ENCODE measurements at regions not wholly inside any gene's neighbourhood (a gene's known extent, or its start where the extent isn't known, plus 50 kb on each side); places are given as distances from the start of the nearest gene placed in this dataset.
"Not testable (repeated sequence)": the region's sequence is repeated elsewhere in the genome, so short reads cannot be mapped to it uniquely, and the experiment has no call there.

DNA sequence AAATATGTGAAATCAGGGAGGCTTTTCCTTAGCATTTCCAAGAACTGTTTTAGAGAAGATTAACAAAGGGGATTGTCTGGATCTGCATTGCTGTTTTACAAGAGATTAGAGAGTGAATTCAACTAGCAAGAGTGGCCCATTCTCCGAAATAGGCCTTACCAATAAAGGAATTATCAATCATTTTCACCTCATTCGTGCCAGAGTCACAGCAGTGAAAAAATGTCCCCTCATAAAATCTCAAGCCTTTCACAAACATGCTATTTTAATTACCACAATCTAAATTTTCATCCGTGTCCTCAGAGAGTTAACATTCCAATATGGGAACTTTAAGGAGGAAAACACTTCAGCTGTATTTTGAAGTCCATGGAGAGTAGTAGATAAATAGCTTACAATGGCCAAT, 979.6 kb downstream of the RPA4 start:
- DNase-seq, result no peak

DNA sequence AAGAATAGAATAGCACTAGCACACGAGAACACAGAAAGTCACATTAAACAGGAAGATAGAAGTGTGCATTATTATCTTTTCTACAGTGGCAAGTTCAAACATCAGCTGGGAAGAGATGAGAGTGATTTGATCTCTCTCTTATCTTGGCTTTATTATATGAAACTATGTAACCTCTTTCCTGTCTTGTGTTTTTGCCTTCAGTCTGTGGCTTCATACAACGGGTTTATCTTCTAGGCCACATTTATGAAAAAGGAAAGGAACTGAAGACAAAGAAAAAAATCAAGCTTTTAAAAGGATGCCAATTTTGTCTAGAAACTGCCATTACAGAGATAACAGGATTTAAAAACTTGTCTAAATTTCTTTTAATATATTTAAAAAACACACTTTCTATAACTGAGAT, 983.6 kb downstream of the RPA4 start:
- DNase-seq, result peak; percentile 64

DNA sequence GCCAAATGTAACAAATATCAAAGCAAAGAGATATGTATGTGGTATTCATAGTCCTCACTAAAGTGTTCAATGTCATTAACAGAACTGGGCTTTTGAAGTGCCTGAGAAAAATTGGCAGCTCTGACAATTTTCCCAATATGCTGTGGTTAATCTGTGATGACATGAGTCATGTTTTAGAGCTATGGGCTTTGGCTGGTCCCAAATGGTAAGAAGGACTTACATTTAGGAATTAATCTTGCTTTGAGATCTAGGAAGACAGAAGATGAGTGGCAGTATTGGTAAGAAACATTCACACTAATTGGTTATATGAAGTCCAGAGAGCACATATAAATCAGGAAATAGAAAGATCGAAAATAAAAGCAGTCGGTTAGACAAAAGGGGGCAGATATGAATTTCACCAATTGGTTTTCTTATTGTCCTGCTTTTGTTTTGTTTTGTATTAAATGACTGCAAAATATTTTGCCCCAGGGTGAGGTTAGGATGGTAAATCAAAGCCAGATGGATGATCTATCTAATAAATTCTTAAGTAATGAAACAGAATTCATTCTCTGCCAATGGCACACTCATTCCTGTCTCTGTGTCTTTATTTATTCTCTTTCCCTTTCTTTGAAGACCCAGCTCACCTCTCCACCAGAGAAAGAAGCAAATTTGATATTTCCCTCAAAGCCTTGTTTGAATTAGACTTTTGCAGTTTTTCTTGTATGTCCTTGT, 993.1 kb downstream of the RPA4 start:
- no peak for DNase-seq

DNA sequence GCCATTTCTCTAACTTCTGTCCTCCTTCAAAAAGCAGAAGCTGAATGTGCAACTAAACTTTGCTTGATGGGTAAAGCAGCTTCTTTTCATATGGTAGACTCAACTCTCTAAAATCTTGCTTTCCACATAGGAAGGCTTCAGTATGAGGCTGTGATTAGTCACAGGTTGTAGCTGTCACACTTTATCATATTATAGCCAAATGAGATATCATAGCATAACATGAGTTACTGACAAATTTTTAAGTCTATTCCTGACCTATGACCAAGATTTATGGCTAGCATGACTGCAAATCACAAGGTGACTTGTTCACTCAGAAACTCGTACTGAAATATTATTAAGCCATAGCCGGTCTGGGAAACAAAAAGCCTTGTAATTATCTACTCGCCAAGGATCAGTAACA, 998.6 kb downstream of the RPA4 start:
- DNase-seq, result no peak

DNA sequence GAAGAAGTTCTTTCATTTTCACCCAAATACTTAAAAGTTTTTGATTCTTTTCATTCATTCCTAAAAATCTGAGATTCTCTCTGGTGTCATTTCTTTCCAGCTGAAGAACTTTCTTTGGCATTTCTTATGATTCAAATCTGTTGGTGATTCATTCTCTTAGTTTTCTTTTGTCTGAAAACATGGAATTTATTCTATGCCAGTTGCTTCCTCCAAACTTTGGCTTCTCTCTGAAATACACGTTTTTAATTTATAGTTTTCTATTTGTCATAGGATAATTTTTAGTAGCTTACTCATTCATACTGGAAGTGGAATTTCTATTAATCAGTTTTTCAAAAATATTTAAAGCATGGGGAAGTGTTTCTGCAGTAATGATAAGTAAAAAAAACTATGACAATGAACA, 1012.0 kb downstream of the RPA4 start:
- DNase-seq, result no peak

DNA sequence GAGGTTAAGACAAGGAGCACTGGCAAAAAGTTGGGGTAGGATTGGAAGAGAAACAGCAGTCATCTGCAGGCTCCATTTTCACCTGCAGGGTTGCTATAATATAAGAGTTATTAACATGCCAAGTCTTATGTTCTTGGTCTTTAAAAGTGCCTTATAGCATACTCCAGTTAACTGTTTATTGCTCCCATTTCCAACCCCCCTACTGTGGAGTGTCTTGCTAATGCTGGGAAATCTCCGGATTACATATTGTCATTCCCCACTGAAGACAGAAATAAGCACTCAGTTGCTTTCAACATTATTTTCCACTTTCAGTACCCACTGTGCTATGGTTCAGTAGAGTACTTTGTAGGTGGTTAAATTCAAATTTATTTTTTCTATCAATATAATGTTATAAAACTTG, 1014.3 kb downstream of the RPA4 start:
- no peak for DNase-seq

DNA sequence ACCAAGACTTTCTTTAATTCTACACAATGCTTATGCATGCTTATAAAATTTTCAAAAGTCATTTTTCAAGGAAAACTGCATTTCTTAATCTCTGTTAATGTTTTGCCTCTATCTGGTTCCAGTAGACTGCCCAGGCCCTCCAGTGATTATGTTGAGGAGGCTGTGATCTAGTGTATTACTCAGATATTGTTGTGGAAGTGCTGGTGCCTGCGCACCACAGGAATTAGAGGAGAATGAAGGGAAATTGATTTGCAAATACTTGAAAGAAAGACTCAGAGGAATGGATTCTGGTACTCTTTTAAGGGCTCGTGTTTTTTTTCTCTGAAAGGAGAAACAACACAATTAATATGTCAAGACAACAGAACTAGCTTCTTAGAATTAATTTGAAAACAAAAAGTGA, 1015.1 kb downstream of the RPA4 start:
- no peak for DNase-seq

DNA sequence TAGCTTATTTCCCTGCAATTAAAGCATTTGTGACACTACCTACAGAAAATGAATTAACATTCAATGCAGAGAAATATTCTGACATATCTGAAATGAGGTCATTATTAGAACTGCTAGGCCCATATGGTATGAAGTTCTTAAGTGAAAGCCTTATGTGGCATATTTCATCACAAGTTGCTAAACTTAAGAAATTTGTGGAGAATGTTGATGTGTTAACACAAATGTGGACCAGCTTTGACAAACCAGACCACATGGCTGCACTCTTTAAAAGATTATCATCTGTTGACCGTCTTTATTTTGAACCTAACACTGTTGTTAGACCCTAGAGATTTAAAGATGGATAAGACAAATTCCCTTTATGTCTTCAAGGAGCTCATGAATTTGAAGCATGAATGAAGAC, 1024.1 kb downstream of the RPA4 start:
- no peak for DNase-seq

DNA sequence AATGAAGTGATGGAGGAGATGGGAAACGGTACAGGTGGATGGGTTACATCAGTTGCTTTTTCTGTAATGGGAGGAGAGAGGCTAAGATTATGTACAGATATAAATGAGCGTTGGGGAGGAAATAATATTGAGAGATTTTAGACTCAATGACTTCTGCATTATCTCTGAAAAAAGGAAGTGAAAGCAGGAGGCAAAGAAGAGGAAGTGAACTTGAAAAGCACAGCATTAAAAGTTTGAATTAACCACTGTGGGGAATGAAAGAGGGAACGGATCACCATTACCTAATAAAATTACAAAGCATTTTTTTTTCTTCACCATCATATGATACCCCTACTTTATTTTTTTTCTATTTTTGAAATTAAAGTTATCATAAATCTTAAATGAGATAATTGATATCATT, 1025.5 kb downstream of the RPA4 start:
- peak; percentile 60 for DNase-seq

DNA sequence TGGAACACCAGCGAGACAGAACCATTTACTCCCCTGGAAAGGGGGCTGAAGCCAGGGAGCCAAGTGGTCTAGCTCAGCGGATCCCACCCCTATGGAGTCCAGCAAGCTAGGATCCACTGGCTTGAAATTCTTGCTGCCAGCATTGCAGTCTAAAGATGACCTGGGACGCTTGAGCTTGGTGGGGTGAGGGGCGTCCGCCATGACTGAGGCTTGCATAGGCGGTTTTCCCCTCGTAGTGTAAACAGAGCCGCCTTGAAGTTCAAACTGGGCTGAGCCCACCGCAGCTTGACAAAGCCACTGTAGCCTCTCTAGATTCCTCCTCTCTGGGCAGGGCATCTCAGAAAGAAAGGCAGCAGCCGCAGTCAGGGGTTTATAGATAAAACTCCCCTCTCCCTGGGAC, 1031.7 kb downstream of the RPA4 start:
- DNase-seq, result not testable (repeated sequence)

DNA sequence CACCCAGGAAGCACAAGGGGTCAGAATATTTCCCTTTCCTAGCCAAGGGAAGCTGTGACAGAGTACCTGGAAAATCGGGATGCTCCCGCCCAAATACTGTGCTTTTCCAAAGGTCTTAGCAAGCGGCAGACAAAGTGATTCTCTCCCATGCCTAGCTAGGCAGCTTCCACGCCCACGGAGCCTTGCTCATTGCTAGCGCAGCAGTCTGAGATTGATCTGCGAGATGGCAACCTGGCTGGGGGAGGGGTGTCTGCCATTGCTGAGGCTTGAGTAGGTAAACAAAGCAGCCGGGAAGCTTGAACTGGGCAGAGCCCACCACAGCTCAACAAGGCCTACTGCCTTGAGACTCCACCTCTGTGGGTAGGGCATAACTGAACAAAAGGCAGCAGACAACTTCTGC, 1037.5 kb downstream of the RPA4 start:
- not testable (repeated sequence) for DNase-seq

DNA sequence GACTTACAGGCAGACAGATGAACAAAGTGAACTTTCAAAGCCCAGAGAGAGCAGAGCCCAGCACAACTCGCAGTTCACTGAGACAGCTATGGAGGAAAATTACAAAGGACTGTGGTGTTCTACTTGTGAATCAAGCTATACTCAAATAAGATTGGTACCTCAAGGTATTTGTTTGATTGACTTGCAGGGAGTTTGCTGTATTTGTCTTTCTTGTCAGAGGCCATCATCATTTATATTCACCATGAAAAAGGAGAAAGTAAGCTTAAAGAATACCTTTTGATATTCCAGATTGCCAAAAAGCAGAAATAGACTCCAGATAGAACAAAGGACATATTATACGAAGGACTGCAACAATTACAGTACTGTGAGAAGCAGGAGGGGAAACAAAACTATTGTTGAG, 1047.9 kb downstream of the RPA4 start:
- DNase-seq, result no peak

DNA sequence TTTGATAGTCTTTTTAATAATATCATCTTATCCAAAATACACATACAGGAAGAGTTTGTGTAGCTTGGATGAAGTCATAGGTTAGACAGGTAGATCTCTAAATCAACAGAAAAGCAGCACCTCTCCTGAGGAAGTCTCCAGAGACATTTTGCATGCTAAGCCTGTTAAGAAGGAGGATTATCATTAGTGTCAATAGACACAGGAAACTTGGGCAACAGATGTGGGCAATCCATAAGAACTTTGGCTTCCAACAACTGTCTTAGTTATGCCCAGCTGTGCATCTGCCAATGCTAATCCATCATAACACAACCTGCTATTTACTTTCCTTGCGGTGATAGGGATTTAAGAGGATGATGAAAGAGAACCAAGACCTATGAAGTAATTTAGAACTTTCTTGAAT, 1052.6 kb downstream of the RPA4 start:
- DNase-seq, result no peak

DNA sequence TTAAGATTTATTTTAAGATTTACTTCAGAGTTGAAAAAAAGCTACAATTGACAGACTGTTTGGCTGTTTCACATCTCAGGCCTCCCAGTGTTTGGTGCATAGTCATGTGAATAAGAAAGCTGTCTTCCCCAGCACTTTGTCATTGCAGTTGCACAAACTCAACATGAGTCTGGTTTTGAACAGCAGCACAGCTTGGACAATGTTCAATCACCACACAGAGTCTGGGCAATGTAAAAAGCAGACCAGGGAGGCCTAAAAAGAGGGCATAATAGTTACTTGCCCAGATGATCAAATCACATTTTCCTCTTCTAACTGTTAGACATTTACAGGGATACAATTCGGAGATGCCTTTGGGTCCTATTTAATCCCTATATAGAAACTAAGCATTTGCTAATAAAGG, 1055.0 kb downstream of the RPA4 start:
- DNase-seq, result no peak

DNA sequence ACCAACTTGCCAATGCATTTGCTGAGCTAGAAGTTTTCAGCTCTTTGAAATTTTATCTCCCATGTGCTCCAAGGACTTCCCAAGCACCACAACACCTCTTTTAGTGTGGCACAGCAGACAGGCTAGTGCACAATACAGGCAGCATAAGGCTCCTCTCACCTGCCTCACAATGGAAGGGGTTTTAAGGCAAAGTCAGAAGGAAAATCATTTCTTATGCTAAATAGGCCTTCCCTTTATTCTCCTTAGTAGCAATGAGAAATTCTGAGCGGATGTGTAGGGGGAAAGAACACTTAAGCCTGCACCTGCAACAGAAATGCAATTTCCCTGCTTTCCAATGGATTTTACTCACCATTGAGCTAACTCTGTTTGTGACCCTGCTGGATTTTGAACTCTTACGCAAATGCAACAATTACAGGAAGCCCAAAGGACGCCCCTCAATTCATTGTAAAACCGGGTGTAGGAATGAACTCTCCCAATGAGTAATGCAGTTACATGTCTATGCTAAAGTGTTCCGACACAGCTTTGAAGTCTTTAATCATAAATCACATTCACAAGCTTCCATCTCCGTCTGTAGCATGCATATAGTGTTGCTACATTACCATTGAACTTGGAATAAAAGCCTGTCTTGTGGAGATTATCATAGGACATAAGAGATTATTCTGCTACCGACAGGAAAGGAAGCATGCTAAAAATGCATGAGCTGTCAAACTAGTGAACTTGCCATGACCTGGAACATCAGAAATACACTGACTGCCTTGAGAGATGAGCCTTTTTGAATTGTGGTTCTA, 1084.9 kb downstream of the RPA4 start:
- DNase-seq, result no peak

DNA sequence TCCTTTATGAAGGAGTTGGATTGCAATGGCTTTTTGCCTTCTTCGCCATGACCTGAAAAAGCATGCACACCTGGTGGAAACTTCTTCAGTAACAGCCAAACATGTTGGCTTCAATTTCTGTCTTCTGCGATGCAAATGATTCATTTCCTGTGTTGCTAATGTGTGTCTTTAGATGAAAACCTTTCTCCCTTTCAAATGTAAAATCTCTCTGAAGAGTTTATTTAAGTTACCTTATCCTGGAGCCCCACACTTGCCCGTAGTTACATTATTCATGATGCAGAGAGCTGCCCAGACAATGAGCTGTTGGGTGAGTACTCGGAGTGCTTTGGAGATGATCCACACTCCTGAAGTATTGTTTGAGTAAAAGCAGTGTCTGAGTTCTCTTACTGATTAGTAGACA, 1100.9 kb downstream of the RPA4 start:
- DNase-seq, result no peak

DNA sequence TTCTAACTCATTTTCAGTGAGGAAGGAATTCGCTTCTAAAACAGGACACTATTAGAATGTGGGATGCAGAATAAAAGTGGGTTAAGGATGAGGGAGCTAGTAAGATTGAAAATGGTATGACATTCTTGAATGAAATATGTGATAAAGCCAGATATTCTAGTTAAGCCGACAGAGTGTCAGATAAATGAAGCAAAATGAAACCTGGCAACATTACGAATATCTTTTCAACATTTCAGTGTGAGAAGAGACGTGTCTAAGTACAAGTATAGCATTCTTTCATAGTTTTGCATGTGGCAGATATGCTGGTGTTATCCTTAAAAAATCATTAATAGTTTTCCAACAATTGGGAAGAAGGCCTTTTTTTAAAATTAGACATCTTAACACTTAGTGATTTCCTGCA, 1101.4 kb downstream of the RPA4 start:
- no peak for DNase-seq

DNA sequence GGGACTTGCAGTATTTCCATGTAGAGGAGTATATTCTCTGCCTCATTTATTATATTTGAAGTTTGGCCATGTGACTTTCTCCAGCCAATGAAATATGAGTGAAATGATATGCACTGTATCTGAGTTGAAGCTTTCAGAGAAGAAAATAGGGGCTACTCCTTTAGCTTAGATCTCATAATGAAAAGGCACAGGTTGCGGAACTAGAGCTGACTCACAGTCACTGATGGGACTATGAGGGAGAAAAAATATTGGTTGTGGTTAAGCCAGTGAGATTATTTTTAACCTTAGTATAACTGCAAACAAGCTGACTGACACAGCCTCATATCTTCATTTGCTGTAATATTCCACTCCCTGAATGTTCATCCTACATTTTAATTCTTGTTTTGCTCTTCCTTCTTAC, 1104.3 kb downstream of the RPA4 start:
- DNase-seq, result peak; percentile 1

DNA sequence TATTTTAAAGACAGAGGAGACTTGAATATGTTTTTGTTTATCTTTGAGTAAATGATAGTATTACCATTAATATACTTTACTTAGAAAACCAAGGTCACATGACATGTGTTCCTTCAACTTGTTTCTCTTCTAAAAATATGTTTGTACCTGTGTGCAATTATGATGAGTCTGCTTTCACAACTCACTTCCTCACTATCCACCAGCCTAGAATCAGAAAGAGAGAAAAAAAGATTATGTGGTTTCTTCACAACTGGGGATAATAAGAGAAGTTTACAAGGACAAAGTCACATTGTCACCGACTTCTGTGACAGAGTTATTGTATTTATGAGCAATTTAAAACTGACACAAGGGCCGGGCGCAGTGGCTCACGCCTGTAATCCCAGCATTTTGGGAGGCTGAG, 1112.1 kb downstream of the RPA4 start:
- no peak for DNase-seq

DNA sequence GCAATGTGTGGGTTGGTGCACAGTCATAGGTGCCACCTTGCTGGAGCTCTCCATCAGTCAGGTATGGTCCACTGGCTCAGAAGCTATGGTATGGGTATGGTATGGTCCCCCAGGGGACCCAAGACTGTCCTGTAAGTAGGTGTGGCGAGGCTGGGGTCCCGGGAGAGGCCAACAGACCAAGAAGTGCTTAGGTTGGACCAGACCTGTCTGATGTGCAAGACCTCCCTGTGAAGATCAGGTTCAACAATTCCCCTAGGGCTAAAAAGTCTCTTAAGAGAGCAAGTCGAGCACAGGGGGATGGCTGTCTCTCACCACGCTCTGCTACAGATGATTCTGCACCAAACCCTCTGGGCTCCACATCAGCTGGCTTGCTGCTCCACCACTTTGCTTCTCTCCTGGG, 1145.0 kb downstream of the RPA4 start:
- no peak for DNase-seq

DNA sequence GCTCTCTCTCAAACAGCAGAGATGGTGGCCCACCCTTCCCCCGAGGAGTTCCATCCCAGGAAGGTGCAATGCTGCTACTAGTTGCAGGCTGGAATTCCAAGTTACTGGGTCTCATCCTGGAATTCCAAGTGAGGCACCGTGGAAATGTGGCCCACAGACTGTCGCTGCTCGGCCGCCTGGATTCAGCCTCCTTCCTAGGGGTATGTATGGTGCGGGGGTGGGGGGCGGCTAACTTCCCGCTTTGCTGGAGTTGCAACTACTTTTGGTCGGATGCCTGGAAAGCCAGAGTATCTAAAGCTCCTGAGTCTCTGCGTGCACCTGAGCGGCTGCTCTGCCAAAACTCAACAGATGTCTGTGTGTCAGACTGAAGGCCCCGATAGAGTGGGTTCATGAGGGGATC, 1146.2 kb downstream of the RPA4 start:
- DNase-seq, result no peak

DNA sequence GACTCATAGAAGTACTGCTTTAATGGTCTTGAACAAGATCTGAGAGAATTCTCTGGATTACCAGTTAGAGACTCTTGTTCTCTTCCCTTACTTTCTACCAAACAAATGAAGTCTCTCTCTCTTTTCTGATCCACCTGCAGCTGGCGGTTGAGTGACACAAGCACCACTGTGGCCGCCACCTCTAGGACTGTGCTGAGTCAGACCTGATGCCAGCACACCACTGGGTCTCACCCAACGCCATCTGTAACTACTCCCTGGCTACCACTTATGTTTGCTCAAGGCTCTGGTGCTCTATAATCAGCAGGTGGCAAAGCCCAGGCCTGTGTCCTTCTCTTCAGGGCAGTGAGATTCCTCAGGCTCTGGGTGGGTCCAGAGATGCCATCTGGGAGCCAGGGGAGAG, 1173.5 kb downstream of the RPA4 start:
- DNase-seq, result no peak

DNA sequence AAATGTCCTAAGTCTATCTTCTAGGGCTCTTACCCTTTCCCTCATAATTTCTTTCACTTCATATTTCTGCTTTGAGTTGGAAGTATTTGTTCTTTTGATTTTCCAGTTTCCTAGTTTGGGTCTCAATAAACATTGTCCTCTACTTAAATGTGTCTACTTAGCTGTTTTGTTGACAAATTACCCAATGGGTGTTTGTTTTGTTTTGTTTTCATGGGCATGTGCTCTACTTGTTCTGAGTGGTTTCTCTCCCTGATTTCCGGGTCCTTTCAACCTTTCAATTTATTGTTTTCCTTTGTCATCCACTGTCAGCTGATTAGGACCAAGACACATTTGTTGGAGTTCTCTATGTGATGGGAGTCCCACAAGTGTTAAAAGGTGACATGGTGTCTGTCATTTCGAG, 1181.4 kb downstream of the RPA4 start:
- no peak for DNase-seq

DNA sequence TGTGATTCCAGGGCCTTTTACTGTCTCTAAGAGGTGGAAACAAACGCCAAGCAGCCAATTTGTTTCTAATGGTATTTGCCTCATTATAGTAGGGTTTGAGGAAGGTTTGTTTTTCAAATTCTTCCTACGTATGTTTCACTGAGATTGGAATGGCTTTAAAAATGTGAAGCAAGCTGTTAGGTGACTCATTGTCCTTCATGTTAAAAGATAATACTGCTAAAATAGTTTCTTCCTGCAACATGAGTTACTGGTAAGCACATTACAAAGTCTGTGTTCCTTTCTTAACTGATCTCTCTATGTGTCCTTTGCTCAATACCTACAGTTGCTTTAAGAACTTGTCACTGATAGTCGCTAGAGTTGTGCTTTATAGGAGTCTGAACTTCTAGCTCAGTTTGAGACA, 1183.9 kb downstream of the RPA4 start:
- DNase-seq, result peak; percentile 52

DNA sequence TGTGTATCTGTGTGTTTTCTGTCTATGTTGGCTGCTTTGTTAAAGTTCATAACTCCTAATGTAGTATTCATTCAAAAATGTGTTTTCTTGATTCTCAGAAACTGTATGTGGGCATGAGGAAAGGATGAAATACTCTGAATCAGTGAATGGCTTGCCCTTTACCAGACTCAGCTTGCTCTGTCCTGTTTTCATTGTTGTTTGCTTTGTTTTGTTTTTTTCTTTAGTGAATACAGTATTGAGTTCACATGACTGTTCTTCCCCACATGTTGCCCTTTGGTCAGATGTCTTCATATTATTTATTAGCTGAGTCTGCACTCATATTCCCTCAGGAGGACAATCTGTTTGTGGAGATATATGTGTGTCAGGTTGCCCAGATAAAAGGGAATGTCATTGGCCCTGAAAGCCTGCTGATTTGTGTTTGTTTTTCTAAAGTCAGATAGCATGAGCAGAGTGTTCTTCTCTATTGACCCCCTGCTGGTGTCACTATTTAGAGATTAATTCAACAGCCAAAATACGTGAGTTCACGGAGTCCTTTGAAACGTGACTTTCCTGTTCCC, 1184.4 kb downstream of the RPA4 start:
- peak; percentile 52 for DNase-seq
